ENCODE measurements at regions not wholly inside any gene's neighbourhood (a gene's known extent, or its start where the extent isn't known, plus 50 kb on each side); places are given as distances from the start of the nearest gene placed in this dataset.

DNA sequence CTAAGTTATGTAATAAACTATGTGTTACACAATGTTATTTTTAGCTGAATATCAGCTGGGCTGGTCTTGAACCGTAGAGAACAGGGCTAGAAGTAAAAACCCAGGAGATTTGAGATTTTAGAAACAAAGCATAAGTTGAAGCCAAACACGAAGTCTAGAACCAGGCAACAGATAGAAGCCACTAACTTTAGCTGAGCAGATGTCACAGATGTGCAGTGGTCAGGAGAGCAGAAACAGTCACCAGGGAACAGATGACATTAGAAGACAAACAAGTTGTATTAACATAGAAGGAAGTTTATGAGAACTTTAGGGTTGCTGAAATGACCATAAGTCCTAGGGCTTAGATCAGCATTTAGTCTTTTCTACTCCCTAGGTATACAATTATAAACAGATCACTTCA lies 731.0 kb downstream of the ZNF385D start (continued):
- TF ChIP-seq ZFHX2 (tag by site-specific recombination; conservative IDR thresholded peaks at IDR 0.05) (no peak), ZNF549 (tag by site-specific recombination; IDR thresholded peaks at IDR 0.05) (no peak), ZNF776 (tag by site-specific recombination; IDR thresholded peaks at IDR 0.05; ENCODE audit: borderline replicate concordance) (no peak), ZNF707 (tag by site-specific recombination; IDR thresholded peaks at IDR 0.05) (no peak)

DNA sequence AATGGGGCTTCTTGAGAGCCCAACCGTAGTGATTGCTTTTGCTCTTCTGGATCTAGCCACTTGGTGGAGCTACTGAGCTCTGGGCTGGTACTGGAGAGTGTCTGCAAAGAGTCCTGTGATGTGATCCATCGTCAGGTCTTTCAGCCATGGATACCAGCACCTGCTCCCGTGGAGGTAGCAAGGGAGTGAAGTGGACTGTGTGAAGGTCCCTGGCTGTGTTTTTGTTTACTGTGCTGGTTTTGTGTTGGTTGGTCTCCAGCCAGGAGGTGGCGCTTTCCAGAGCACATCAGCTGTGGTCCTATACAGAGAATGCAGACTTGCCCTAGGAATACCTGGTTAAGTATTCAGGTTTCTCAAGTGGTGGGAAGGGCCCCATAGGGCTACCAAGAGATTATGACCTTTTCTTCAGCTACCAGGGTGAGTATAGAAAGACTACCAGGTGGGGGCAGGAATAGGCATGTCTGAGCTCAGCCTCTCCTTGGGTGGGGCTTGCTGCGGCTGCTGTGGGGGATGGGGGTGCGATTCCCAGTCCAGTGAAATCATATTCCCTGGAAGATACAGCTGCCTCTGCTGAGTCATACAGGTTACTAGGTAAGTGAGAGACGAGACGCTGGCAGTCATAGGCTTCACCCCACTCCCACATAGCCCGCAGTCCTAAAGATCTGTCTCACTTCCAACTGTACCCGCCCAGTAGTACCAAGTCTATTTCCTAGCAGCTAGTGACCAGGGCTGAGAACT lies 733.7 kb downstream of the ZNF385D start:
- H3K4me1 ChIP-seq (ENCODE audit: control insufficient read depth, insufficient read depth, low read length), result no peaks in the 10 kb centered on the region
- ChIA-PET CTCF (interaction anchor here (0.7 to 1.2 kb wide), 5 partner anchors 41 to 494 kb away, joined by 3 read pairs; no protein-coding TSS in a partner anchor), POLR2A (no interaction called here)
- H3K27ac ChIP-seq (ENCODE audit: extremely low read depth, low read depth, low read length), result no peak overlapping the region
- no peaks in the 10 kb centered on the region for H3K9me3 ChIP-seq (ENCODE audit: control insufficient read depth, insufficient read depth, low read depth, low read length)
- no peaks in the 10 kb centered on the region for H3K36me3 ChIP-seq (ENCODE audit: control insufficient read depth in 2 of 2, insufficient read depth in 1 of 2, low read length in 2 of 2)
- TF ChIP-seq GLIS1 (tag by site-specific recombination; IDR thresholded peaks at IDR 0.05) (no peak), ZNF37A (tag by site-specific recombination; IDR thresholded peaks at IDR 0.05) (no peak), SCRT1 (tag by site-specific recombination; IDR thresholded peaks at IDR 0.05; ENCODE audit: borderline replicate concordance) (no peak), ZNF155 (tag by site-specific recombination; IDR thresholded peaks at IDR 0.05) (no peak), ZNF10 (tag by site-specific recombination; IDR thresholded peaks at IDR 0.05) (no peak), MZF1 (tag by site-specific recombination; IDR thresholded peaks at IDR 0.05; ENCODE audit: borderline replicate concordance) (no peak), IKZF3 (tag by site-specific recombination; IDR thresholded peaks at IDR 0.05) (no peak), ZNF654 (tag by site-specific recombination; IDR thresholded peaks at IDR 0.05; ENCODE audit: low read depth) (peak; percentile 29; the same call in 1 of the 2 replicates)
- TF ChIP-seq, protein P1, sequence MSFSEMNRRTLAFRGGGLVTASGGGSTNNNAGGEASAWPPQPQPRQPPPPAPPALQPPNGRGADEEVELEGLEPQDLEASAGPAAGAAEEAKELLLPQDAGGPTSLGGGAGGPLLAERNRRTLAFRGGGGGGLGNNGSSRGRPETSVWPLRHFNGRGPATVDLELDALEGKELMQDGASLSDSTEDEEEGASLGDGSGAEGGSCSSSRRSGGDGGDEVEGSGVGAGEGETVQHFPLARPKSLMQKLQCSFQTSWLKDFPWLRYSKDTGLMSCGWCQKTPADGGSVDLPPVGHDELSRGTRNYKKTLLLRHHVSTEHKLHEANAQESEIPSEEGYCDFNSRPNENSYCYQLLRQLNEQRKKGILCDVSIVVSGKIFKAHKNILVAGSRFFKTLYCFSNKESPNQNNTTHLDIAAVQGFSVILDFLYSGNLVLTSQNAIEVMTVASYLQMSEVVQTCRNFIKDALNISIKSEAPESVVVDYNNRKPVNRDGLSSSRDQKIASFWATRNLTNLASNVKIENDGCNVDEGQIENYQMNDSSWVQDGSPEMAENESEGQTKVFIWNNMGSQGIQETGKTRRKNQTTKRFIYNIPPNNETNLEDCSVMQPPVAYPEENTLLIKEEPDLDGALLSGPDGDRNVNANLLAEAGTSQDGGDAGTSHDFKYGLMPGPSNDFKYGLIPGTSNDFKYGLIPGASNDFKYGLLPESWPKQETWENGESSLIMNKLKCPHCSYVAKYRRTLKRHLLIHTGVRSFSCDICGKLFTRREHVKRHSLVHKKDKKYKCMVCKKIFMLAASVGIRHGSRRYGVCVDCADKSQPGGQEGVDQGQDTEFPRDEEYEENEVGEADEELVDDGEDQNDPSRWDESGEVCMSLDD (tag by site-specific recombination; IDR thresholded peaks at IDR 0.05), result no peak
- no peak overlapping the region for H3K4me3 ChIP-seq (ENCODE audit: low read depth, low read length)

DNA sequence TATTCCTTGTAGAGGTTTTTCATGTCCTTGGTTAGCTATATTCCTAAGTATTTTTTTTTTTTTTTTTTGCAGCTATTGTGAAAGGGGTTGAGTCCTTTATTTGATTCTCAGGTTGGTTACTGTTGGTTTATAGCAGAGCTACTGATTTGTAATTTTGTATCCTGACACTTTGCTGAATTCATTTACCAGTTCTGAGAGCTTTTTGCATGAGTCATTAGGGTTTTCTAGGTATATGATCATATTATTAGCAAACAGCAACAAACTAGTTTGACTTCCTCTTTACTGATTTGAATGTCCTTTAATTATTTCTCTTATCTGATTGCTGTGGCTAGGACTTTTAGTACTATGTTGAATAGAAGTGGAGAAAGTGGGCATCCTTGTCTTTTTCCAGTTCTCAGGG lies 737.4 kb downstream of the ZNF385D start:
- ChIA-PET POLR2A (no interaction called here), CTCF (interaction anchor here (0.6 to 0.7 kb wide), 2 partner anchors 10 to 626 kb away, joined by 3 to 5 read pairs; no protein-coding TSS in a partner anchor)
- H3K27ac ChIP-seq (ENCODE audit: extremely low read depth, low read depth, low read length), result no peak overlapping the region
- no peaks in the 10 kb centered on the region for H3K36me3 ChIP-seq (ENCODE audit: control insufficient read depth in 2 of 2, insufficient read depth in 1 of 2, low read length in 2 of 2)
- H3K4me3 ChIP-seq (ENCODE audit: low read depth, low read length), result no peak overlapping the region
- H3K4me1 ChIP-seq (ENCODE audit: control insufficient read depth, insufficient read depth, low read length), result no peaks in the 10 kb centered on the region
- no peak for TF ChIP-seq ZNF394 (tag by site-specific recombination; IDR thresholded peaks at IDR 0.05; ENCODE audit: borderline replicate concordance)
- TF ChIP-seq ZNF426 (tag by site-specific recombination; IDR thresholded peaks at IDR 0.05), result no peak
- TF ChIP-seq ZSCAN23 (tag by site-specific recombination; IDR thresholded peaks at IDR 0.05), result no peak
- TF ChIP-seq, protein P2, sequence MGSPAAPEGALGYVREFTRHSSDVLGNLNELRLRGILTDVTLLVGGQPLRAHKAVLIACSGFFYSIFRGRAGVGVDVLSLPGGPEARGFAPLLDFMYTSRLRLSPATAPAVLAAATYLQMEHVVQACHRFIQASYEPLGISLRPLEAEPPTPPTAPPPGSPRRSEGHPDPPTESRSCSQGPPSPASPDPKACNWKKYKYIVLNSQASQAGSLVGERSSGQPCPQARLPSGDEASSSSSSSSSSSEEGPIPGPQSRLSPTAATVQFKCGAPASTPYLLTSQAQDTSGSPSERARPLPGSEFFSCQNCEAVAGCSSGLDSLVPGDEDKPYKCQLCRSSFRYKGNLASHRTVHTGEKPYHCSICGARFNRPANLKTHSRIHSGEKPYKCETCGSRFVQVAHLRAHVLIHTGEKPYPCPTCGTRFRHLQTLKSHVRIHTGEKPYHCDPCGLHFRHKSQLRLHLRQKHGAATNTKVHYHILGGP (tag by site-specific recombination; IDR thresholded peaks at IDR 0.05), result no peak
- TF ChIP-seq, protein P3, sequence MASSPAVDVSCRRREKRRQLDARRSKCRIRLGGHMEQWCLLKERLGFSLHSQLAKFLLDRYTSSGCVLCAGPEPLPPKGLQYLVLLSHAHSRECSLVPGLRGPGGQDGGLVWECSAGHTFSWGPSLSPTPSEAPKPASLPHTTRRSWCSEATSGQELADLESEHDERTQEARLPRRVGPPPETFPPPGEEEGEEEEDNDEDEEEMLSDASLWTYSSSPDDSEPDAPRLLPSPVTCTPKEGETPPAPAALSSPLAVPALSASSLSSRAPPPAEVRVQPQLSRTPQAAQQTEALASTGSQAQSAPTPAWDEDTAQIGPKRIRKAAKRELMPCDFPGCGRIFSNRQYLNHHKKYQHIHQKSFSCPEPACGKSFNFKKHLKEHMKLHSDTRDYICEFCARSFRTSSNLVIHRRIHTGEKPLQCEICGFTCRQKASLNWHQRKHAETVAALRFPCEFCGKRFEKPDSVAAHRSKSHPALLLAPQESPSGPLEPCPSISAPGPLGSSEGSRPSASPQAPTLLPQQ (tag by site-specific recombination; IDR thresholded peaks at IDR 0.05), result no peak
- TF ChIP-seq ZSCAN30 (tag by site-specific recombination; IDR thresholded peaks at IDR 0.05), result no peak
- no peak for TF ChIP-seq ZSCAN16 (tag by site-specific recombination; IDR thresholded peaks at IDR 0.05)
- TF ChIP-seq ZNF670 (tag by site-specific recombination; IDR thresholded peaks at IDR 0.05; ENCODE audit: low read depth), result no peak
- no peak for TF ChIP-seq ZNF433 (tag by site-specific recombination; IDR thresholded peaks at IDR 0.05; ENCODE audit: low read depth)
- TF ChIP-seq SP7 (tag by site-specific recombination; IDR thresholded peaks at IDR 0.05), result no peak
- no peak for TF ChIP-seq ZNF416 (tag by site-specific recombination; IDR thresholded peaks at IDR 0.05)
- TF ChIP-seq KLF8 (tag by site-specific recombination; IDR thresholded peaks at IDR 0.05), result no peak
- no peaks in the 10 kb centered on the region for H3K9me3 ChIP-seq (ENCODE audit: control insufficient read depth, insufficient read depth, low read depth, low read length)
